H9 (cell line): ENCODE measurements at regions not wholly inside any gene's neighbourhood (a gene's known extent, or its start where the extent isn't known, plus 50 kb on each side); places are given as distances from the start of the nearest gene placed in this dataset.

ENCODE experiments used
- DNase-seq: peaks from one replicate; pipeline ENCODE4 v3.0.0-alpha.2; 2017
- H2AFZ ChIP-seq: one replicate; pipeline ENCODE4 v1.6.1; 2013; ENCODE audit warnings: mild to moderate bottlenecking, low read length, control low read depth, moderate library complexity
- H2AK5ac ChIP-seq: 2 replicates; pipeline ENCODE4 v1.6.1; 2013; ENCODE audit warnings: low read length, control low read depth, mixed read lengths; ENCODE audit not compliant: insufficient read length
- H2BK120ac ChIP-seq: one replicate; pipeline ENCODE4 v1.6.1; 2013; ENCODE audit warnings: low read depth, mild to moderate bottlenecking, low read length, control low read depth, inconsistent platforms; ENCODE audit not compliant: poor library complexity, severe bottlenecking
- H2BK12ac ChIP-seq: 2 replicates; pipeline ENCODE4 v1.6.1; 2013; ENCODE audit warnings: low read length, control low read depth, mixed read lengths, low read depth; ENCODE audit not compliant: insufficient read length
- H2BK15ac ChIP-seq: 2 replicates; pipeline ENCODE4 v1.6.1; 2013; ENCODE audit warnings: low read depth, low read length, control low read depth
- H2BK20ac ChIP-seq: one replicate; pipeline ENCODE4 v1.6.1; 2013; ENCODE audit warnings: low read depth, mild to moderate bottlenecking, low read length, control low read depth, inconsistent platforms; ENCODE audit not compliant: poor library complexity, severe bottlenecking
- H2BK5ac ChIP-seq: 2 replicates; pipeline ENCODE4 v1.6.1; 2013; ENCODE audit warnings: low read length, control low read depth, mixed read lengths; ENCODE audit not compliant: insufficient read length
- H3K14ac ChIP-seq: 2 replicates; pipeline ENCODE4 v1.6.1; 2013; ENCODE audit warnings: low read length, control low read depth; ENCODE audit not compliant: insufficient read depth
- H3K18ac ChIP-seq: 2 replicates; pipeline ENCODE4 v1.6.1; 2013; ENCODE audit warnings: low read depth, mild to moderate bottlenecking, mixed read lengths, low read length, control low read depth; ENCODE audit not compliant: insufficient read length
- H3K23ac ChIP-seq: 2 replicates; pipeline ENCODE4 v1.6.1; 2013; ENCODE audit warnings: low read length, control low read depth, mixed read lengths, low read depth; ENCODE audit not compliant: insufficient read length
- H3K23me2 ChIP-seq: 2 replicates; pipeline ENCODE4 v1.6.1; 2013; ENCODE audit warnings: low read depth, mild to moderate bottlenecking, mixed read lengths, low read length, control low read depth; ENCODE audit not compliant: insufficient read length, poor library complexity, severe bottlenecking
- H3K27ac ChIP-seq: 2 replicates; pipeline ENCODE4 v1.5.1; 2013; ENCODE audit warnings: low read length, control low read depth, mixed read lengths, low read depth; ENCODE audit not compliant: insufficient read length
- H3K27me3 ChIP-seq: 2 replicates; pipeline ENCODE4 v1.6.1; 2013; ENCODE audit warnings: low read length, control low read depth, inconsistent platforms; ENCODE audit not compliant: insufficient read depth
- H3K4ac ChIP-seq: 2 replicates; pipeline ENCODE4 v1.6.1; 2013; ENCODE audit warnings: low read depth, mild to moderate bottlenecking, control low read depth, inconsistent platforms, low read length, moderate library complexity
- H3K4me1 ChIP-seq: 2 replicates; pipeline ENCODE4 v1.6.1; 2013; ENCODE audit warnings: low read length, control low read depth, inconsistent platforms; ENCODE audit not compliant: insufficient read depth
- H3K4me2 ChIP-seq: 2 replicates; pipeline ENCODE4 v1.6.1; 2013; ENCODE audit warnings: low read length, control low read depth, mixed read lengths; ENCODE audit not compliant: insufficient read length, insufficient read depth
- H3K56ac ChIP-seq: 2 replicates; pipeline ENCODE4 v1.6.1; 2013; ENCODE audit warnings: low read depth, mild to moderate bottlenecking, mixed read lengths, low read length, control low read depth; ENCODE audit not compliant: insufficient read length
- H3K79me1 ChIP-seq: 2 replicates; pipeline ENCODE4 v1.6.1; 2013; ENCODE audit warnings: low read depth, mild to moderate bottlenecking, moderate library complexity, low read length, control low read depth, inconsistent platforms; ENCODE audit not compliant: insufficient read depth, poor library complexity, severe bottlenecking
- H3K79me2 ChIP-seq: 2 replicates; pipeline ENCODE4 v1.6.1; 2013; ENCODE audit warnings: low read length, control low read depth, inconsistent platforms; ENCODE audit not compliant: insufficient read depth
- H3K9ac ChIP-seq: 2 replicates; pipeline ENCODE4 v1.6.1; 2013; ENCODE audit warnings: low read length, control low read depth, mixed read lengths; ENCODE audit not compliant: insufficient read length; ENCODE audit errors: extremely low read depth
- H3K9me3 ChIP-seq: one replicate; pipeline ENCODE4 v1.6.1; 2013; ENCODE audit warnings: low read depth, low read length, inconsistent platforms; ENCODE audit not compliant: control insufficient read depth
- H3T11ph ChIP-seq: one replicate; pipeline ENCODE4 v1.6.1; 2013; ENCODE audit warnings: mild to moderate bottlenecking, low read length, control low read depth, inconsistent platforms
- H4K20me1 ChIP-seq: one replicate; pipeline ENCODE4 v1.6.1; 2013; ENCODE audit not compliant: control insufficient read depth, insufficient read length, insufficient read depth
- H4K5ac ChIP-seq: 2 replicates; pipeline ENCODE4 v1.6.1; 2013; ENCODE audit warnings: low read depth, mild to moderate bottlenecking, mixed read lengths, low read length, control low read depth; ENCODE audit not compliant: insufficient read length
- H4K8ac ChIP-seq: replicated peaks from 2 replicates; pipeline ENCODE4 v1.6.1; 2013; ENCODE audit warnings: low read length, control low read depth, mixed read lengths, low read depth; ENCODE audit not compliant: insufficient read length
- H4K91ac ChIP-seq: 2 replicates; pipeline ENCODE4 v1.6.1; 2013; ENCODE audit warnings: low read depth, mild to moderate bottlenecking, moderate library complexity, mixed read lengths, low read length, control low read depth; ENCODE audit not compliant: insufficient read length
- H3K27ac Mint-ChIP-seq, 3 experiments: 2 replicates in 2 of 3; 3 replicates in 1 of 3; pipeline ENCODE4 v1.8.0; 2020 to 2021; ENCODE audit warnings: mixed read lengths in 3 of 3, mild to moderate bottlenecking in 1 of 3, moderate library complexity in 1 of 3
- H3K27me3 Mint-ChIP-seq: 2 replicates; pipeline ENCODE4 v1.8.0; 2021; ENCODE audit warnings: low read depth, mild to moderate bottlenecking, moderate library complexity, mixed read lengths
- H3K36me3 Mint-ChIP-seq, 3 experiments: 2 replicates in 2 of 3; 3 replicates in 1 of 3; pipeline ENCODE4 v1.8.0; 2020 to 2021; ENCODE audit warnings: low read depth in 3 of 3, mixed read lengths in 3 of 3; ENCODE audit not compliant: insufficient read depth in 1 of 3
- H3K4me1 Mint-ChIP-seq, 2 experiments: 2 replicates each; pipeline ENCODE4 v1.8.0; 2020; ENCODE audit warnings: mixed read lengths in 2 of 2
- H3K4me3 Mint-ChIP-seq, 2 experiments: 2 replicates in 1 of 2; 3 replicates in 1 of 2; pipeline ENCODE4 v1.8.0; 2020 to 2021; ENCODE audit warnings: mild to moderate bottlenecking in 2 of 2, mixed read lengths in 2 of 2, moderate library complexity in 1 of 2
- H3K9me3 Mint-ChIP-seq, 2 experiments: 2 replicates in 1 of 2; 3 replicates in 1 of 2; pipeline ENCODE4 v1.8.0; 2020; ENCODE audit warnings: mild to moderate bottlenecking in 2 of 2, mixed read lengths in 2 of 2, moderate library complexity in 1 of 2
- CTCF ChIP-seq: fragments of 200-600 bp; sonication (generic); conservative IDR thresholded peaks from 3 replicates; pipeline ENCODE4 v1.8.0; 2021; ENCODE audit warnings: antibody characterized with exemption, mild to moderate bottlenecking
- WGBS: extraction: QIAGEN DNeasy Blood & Tissue Kit; methylation state at CpG from one replicate; pipeline ENCODE4 v1.1.7; 2013; ENCODE audit warnings: missing lambda C conversion rate, low lambda C conversion rate, mixed read lengths; ENCODE audit not compliant: insufficient read length; ENCODE audit errors: extremely low coverage; 5-methylcytosine and 5-hydroxymethylcytosine counted together

- H3K56ac ChIP-seq, result no peak overlapping the region
- H3K27me3 Mint-ChIP-seq, result peaks cover 56% of the 10 kb centered on the region
Observed at GRCh38 chr7:91398341-91398740, 134.1 kb downstream of the FZD1 start.

More at GRCh38 chr7:91398341-91398740, 134.1 kb downstream of the FZD1 start:
- Mint-ChIP-seq H3K4me1 (peaks cover 0 to 2% of the 10 kb centered on the region in 2 experiments; a peak in 2 of 4 replicates), H3K9me3 (peaks cover 0 to 3% of the 10 kb centered on the region in 2 experiments; a peak in 2 of 5 replicates), H3K27ac (no peak overlapping the region), H3K36me3 (no peaks in the 10 kb centered on the region), H3K4me3 (no peak overlapping the region)
- Histone ChIP-seq H2BK5ac (no peak overlapping the region), H3K23me2 (no peaks in the 10 kb centered on the region), H3K23ac (no peak overlapping the region), H3K4me2 (no peak overlapping the region), H3K27me3 (peaks cover 5% of the 10 kb centered on the region; the same call in 1 of the 2 replicates), H2BK12ac (no peak overlapping the region), H3K18ac (no peak overlapping the region), H3K4me1 (no peaks in the 10 kb centered on the region), H2AFZ (no peak overlapping the region), H2AK5ac (no peak overlapping the region), H2BK15ac (no peak overlapping the region), H3T11ph (no peak overlapping the region), H4K5ac (no peak overlapping the region), H3K27ac (no peak overlapping the region), H3K9me3 (no peaks in the 10 kb centered on the region), H4K20me1 (no peaks in the 10 kb centered on the region), H3K79me1 (no peaks in the 10 kb centered on the region), H2BK120ac (no peak overlapping the region), H2BK20ac (no peak overlapping the region), H3K79me2 (no peaks in the 10 kb centered on the region; the same call in 1 of the 2 replicates), H4K91ac (no peak overlapping the region), H3K4ac (no peak overlapping the region), H3K14ac (no peak overlapping the region), H4K8ac (no peak overlapping the region), H3K9ac (no peak overlapping the region)
- DNase-seq, result no peak
- no peak for TF ChIP-seq CTCF
- WGBS, result no CpG with 5 or more reads among the region's 2 CpGs
